ENCODE measurements at regions not wholly inside any gene's neighbourhood (a gene's known extent, or its start where the extent isn't known, plus 50 kb on each side); places are given as distances from the start of the nearest gene placed in this dataset.
"Not testable (repeated sequence)": the region's sequence is repeated elsewhere in the genome, so short reads cannot be mapped to it uniquely, and the experiment has no call there.

GRCh38 chr4:17232566-17233253 is 279.2 kb downstream of the QDPR start:
- Histone ChIP-seq H3K27me3 (no peaks in the 10 kb centered on the region), H3K4me1 (replicated peaks in 1 of 2) (peaks cover 9 to 11% of the 10 kb centered on the region in 2 donors), H3K9me3 (replicated peaks in 1 of 3) (no peaks in the 10 kb centered on the region), H3K4me3 (no peak overlapping the region), H3K27ac (peak overlapping the region in 4 of 5 donors; percentile 3 to 41 (median 26)), H3K36me3 (replicated peaks in 1 of 2) (no peaks in the 10 kb centered on the region)
- intact Hi-C loops (cut with DNase I): no loop called here
- no peak for TF ChIP-seq POLR2A (IDR thresholded peaks at IDR 0.05)
- no peak for TF ChIP-seq CTCF (IDR thresholded peaks at IDR 0.05)
- WGBS, 4 donors: 27 to 45% (median 29%) methylated on average over 3 of the region's 3 CpGs
- DNase-seq: peak; percentile 45 to 81 (median 65)

- H3K4me3 ChIP-seq; H3K27me3 ChIP-seq; H3K9me3 ChIP-seq (replicated peaks in 1 of 3); H3K36me3 ChIP-seq (replicated peaks in 1 of 2); intact Hi-C loops (cut with DNase I): not testable (repeated sequence)
- Histone ChIP-seq H3K4me1 (replicated peaks in 1 of 2) (peaks cover 9 to 11% of the 10 kb centered on the region in 2 donors), H3K27ac (peak overlapping the region in 4 of 5 donors; percentile 3 to 37 (median 15))
- 44 to 54% (median 50%) methylated on average over 8 to 9 of the region's 9 CpGs for WGBS, 4 donors
- peak in 5 of 7 donors; percentile 17 to 59 (median 35) for DNase-seq
Observed at GRCh38 chr4:17231880-17232475, 279.9 kb downstream of the QDPR start.

GRCh38 chr4:17230727-17231126 is 281.2 kb downstream of the QDPR start:
- peaks cover 9 to 11% of the 10 kb centered on the region in 2 donors for H3K4me1 ChIP-seq (replicated peaks in 1 of 2)
- no peaks in the 10 kb centered on the region for H3K27me3 ChIP-seq
- TF ChIP-seq CTCF (IDR thresholded peaks at IDR 0.05) (no peak), POLR2A (IDR thresholded peaks at IDR 0.05) (no peak)
- H3K9me3 ChIP-seq (replicated peaks in 1 of 3): no peaks in the 10 kb centered on the region
- H3K36me3 ChIP-seq (replicated peaks in 1 of 2): no peaks in the 10 kb centered on the region
- no peak overlapping the region for H3K4me3 ChIP-seq
- intact Hi-C loops (cut with DNase I): no loop called here
- no peak for DNase-seq
- H3K27ac ChIP-seq: no peak overlapping the region
- 23 to 34% (median 28%) methylated on average over 1 of the region's 1 CpG for WGBS, 4 donors

- no peaks in the 10 kb centered on the region for H3K36me3 ChIP-seq (replicated peaks in 1 of 2)
- intact Hi-C loops (cut with DNase I): no loop called here
- DNase-seq: no peak
- H3K27me3 ChIP-seq: no peaks in the 10 kb centered on the region
- H3K9me3 ChIP-seq (replicated peaks in 1 of 3): no peaks in the 10 kb centered on the region
- no peak overlapping the region for H3K27ac ChIP-seq
- no peak for TF ChIP-seq CTCF (IDR thresholded peaks at IDR 0.05)
- no peak for TF ChIP-seq POLR2A (IDR thresholded peaks at IDR 0.05)
- H3K4me1 ChIP-seq (replicated peaks in 1 of 2): no peaks in the 10 kb centered on the region
- H3K4me3 ChIP-seq: no peak overlapping the region
Observed at GRCh38 chr4:17220816-17221215, 291.1 kb downstream of the QDPR start.

- H3K36me3 ChIP-seq (replicated peaks in 1 of 2): no peaks in the 10 kb centered on the region
- no peaks in the 10 kb centered on the region for H3K27me3 ChIP-seq
- H3K9me3 ChIP-seq (replicated peaks in 1 of 3): no peaks in the 10 kb centered on the region
- TF ChIP-seq CTCF (IDR thresholded peaks at IDR 0.05): no peak
- no peaks in the 10 kb centered on the region for H3K4me1 ChIP-seq (replicated peaks in 1 of 2)
- intact Hi-C loops (cut with DNase I): no loop called here
- H3K4me3 ChIP-seq: no peak overlapping the region
- H3K27ac ChIP-seq: no peak overlapping the region
- WGBS, 4 donors: 67 to 74% (median 70%) methylated on average over 3 of the region's 3 CpGs
- DNase-seq: no peak
Observed at GRCh38 chr4:17218786-17219185, 293.1 kb downstream of the QDPR start.
